Upper lobe of right lung (tissue), 1 donor: ENCODE measurements at regions not wholly inside any gene's neighbourhood (a gene's known extent, or its start where the extent isn't known, plus 50 kb on each side); places are given as distances from the start of the nearest gene placed in this dataset.

ENCODE experiments used
- ATAC-seq: fragments of 200-7000 bp; cut with Tn5 transposase; one replicate; pipeline ENCODE4 v1.9.1; 2020; ENCODE audit warnings: mild to moderate bottlenecking, moderate library complexity
- DNase-seq: peaks from one replicate; pipeline ENCODE4 v3.0.0-alpha.2; 2020
- H3K27ac ChIP-seq: fragments of 200-600 bp; one replicate; pipeline ENCODE4 v1.8.0; 2022
- H3K27me3 ChIP-seq: fragments of 200-600 bp; one replicate; pipeline ENCODE4 v1.8.0; 2022; ENCODE audit warnings: mild to moderate bottlenecking
- H3K36me3 ChIP-seq: fragments of 200-600 bp; one replicate; pipeline ENCODE4 v1.8.0; 2022
- H3K4me1 ChIP-seq: fragments of 200-600 bp; one replicate; pipeline ENCODE4 v1.8.0; 2022
- H3K4me3 ChIP-seq: fragments of 200-600 bp; one replicate; pipeline ENCODE4 v1.8.0; 2022; ENCODE audit warnings: mild to moderate bottlenecking
- H3K9me3 ChIP-seq: fragments of 200-600 bp; one replicate; pipeline ENCODE4 v1.8.0; 2022
- CTCF ChIP-seq: fragments of 200-600 bp; IDR thresholded peaks from one replicate; pipeline ENCODE4 v1.8.0; 2022; ENCODE audit warnings: antibody characterized with exemption
- intact Hi-C: fragments of 100-400 bp; cut with DNase I; formaldehyde crosslinking; loops from one replicate; pipeline ENCODE4 v1.11.0; 2022
- donor health status: DM: no; HTN: yes; CAD: no; lungs with severe emphysema.

- Histone ChIP-seq H3K4me1 (no peaks in the 10 kb centered on the region), H3K4me3 (no peak overlapping the region), H3K36me3 (no peaks in the 10 kb centered on the region), H3K27me3 (no peaks in the 10 kb centered on the region), H3K27ac (no peak overlapping the region), H3K9me3 (no peaks in the 10 kb centered on the region)
- DNase-seq (no peak), ATAC-seq (no peak)
- intact Hi-C loops: no loop called here
- TF ChIP-seq CTCF: no peak
Measured at GRCh38 chr2:13504808-13505207, 788.1 kb downstream of the TRIB2 start.

GRCh38 chr2:13508671-13509070 is 791.9 kb downstream of the TRIB2 start:
- Histone ChIP-seq H3K4me1 (no peaks in the 10 kb centered on the region), H3K9me3 (no peaks in the 10 kb centered on the region), H3K4me3 (no peak overlapping the region), H3K36me3 (no peaks in the 10 kb centered on the region), H3K27ac (no peak overlapping the region), H3K27me3 (no peaks in the 10 kb centered on the region)
- ATAC-seq: no peak
- intact Hi-C loops: no loop called here
- DNase-seq: no peak
- TF ChIP-seq CTCF: no peak

GRCh38 chr2:13515254-13515653 is 798.5 kb downstream of the TRIB2 start:
- Histone ChIP-seq H3K4me1 (no peaks in the 10 kb centered on the region), H3K36me3 (no peaks in the 10 kb centered on the region), H3K27me3 (no peaks in the 10 kb centered on the region), H3K27ac (no peak overlapping the region), H3K9me3 (no peaks in the 10 kb centered on the region), H3K4me3 (no peak overlapping the region)
- DNase-seq: no peak
- intact Hi-C loops: no loop called here
- ATAC-seq: no peak
- TF ChIP-seq CTCF: no peak

GRCh38 chr2:13522096-13522495 is 805.4 kb downstream of the TRIB2 start:
- no peak overlapping the region for H3K4me3 ChIP-seq
- H3K27ac ChIP-seq: no peak overlapping the region
- H3K27me3 ChIP-seq: no peaks in the 10 kb centered on the region
- H3K36me3 ChIP-seq: no peaks in the 10 kb centered on the region
- intact Hi-C loops: no loop called here
- no peaks in the 10 kb centered on the region for H3K9me3 ChIP-seq
- no peaks in the 10 kb centered on the region for H3K4me1 ChIP-seq
- ATAC-seq (no peak), DNase-seq (no peak)
- TF ChIP-seq CTCF: no peak

- H3K36me3 ChIP-seq: no peaks in the 10 kb centered on the region
- H3K4me3 ChIP-seq: no peak overlapping the region
- intact Hi-C loops: no loop called here
- no peak for TF ChIP-seq CTCF
- no peak for ATAC-seq
- no peak for DNase-seq
- H3K9me3 ChIP-seq: no peaks in the 10 kb centered on the region
- no peaks in the 10 kb centered on the region for H3K27me3 ChIP-seq
- no peak overlapping the region for H3K27ac ChIP-seq
- H3K4me1 ChIP-seq: no peaks in the 10 kb centered on the region
Measured at GRCh38 chr2:13522917-13523821, 806.4 kb downstream of the TRIB2 start.
